GM23338 (cell line): ENCODE measurements at regions not wholly inside any gene's neighbourhood (a gene's known extent, or its start where the extent isn't known, plus 50 kb on each side); places are given as distances from the start of the nearest gene placed in this dataset.
"Not testable (repeated sequence)": the region's sequence is repeated elsewhere in the genome, so short reads cannot be mapped to it uniquely, and the experiment has no call there.

ENCODE experiments used
- CTCF ChIP-seq, 2 experiments: fragments of 200-600 bp in 1 of 2; sonication (generic) in 1 of 2; conservative IDR thresholded peaks; 2 replicates each; pipeline versions ENCODE4 v1.5.1 to v1.6.1; 2016 to 2017; ENCODE audit warnings: antibody characterized with exemption in 2 of 2, low read depth in 2 of 2, mild to moderate bottlenecking in 2 of 2, moderate library complexity in 1 of 2
- ETS1 ChIP-seq: IDR thresholded peaks from 2 replicates; pipeline ENCODE4 v1.6.1; 2016; ENCODE audit warnings: antibody characterized with exemption
- EZH2 ChIP-seq: fragments of 200-600 bp; sonication (generic); IDR thresholded peaks from one replicate; pipeline ENCODE4 v1.8.0; 2017; ENCODE audit warnings: antibody characterized with exemption, mild to moderate bottlenecking, low read depth; ENCODE audit not compliant: unreplicated experiment
- EZH2phosphoT487 ChIP-seq: fragments of 200-600 bp; sonication (generic); IDR thresholded peaks from one replicate; pipeline ENCODE4 v1.8.1; 2018; ENCODE audit warnings: antibody characterized with exemption; ENCODE audit not compliant: unreplicated experiment
- JUNB ChIP-seq: IDR thresholded peaks from one replicate; pipeline ENCODE4 v1.6.1; 2016; ENCODE audit warnings: antibody characterized with exemption; ENCODE audit not compliant: unreplicated experiment
- POLR2AphosphoS5 ChIP-seq: IDR thresholded peaks from 2 replicates; pipeline ENCODE4 v1.6.1; 2016; ENCODE audit warnings: antibody characterized with exemption, low read depth
- ZNF114 ChIP-seq: fragments of 250-450 bp; sonication (Bioruptor Pico); IDR thresholded peaks from 2 replicates; pipeline ENCODE4 v1.5.0; 2020; ENCODE audit warnings: mild to moderate bottlenecking, moderate library complexity
- ZNF331 ChIP-seq: fragments of 250-450 bp; sonication (Bioruptor Pico); IDR thresholded peaks from 2 replicates; pipeline ENCODE4 v1.5.0; 2020; ENCODE audit warnings: low read depth, mild to moderate bottlenecking, moderate library complexity
- TF ChIP-seq, protein P1 (sequence below): IDR thresholded peaks from one replicate; pipeline ENCODE4 v1.6.1; 2018; ENCODE audit warnings: antibody characterized with exemption; ENCODE audit not compliant: unreplicated experiment

- not testable (repeated sequence) for TF ChIP-seq CTCF (conservative IDR thresholded peaks at IDR 0.05; ENCODE audit: low read depth in 2 of 2); ZNF114 (CRISPR knock-in tag); POLR2AphosphoS5; EZH2; EZH2phosphoT487; ZNF331 (CRISPR knock-in tag); ETS1; JUNB
- TF ChIP-seq, protein P1, sequence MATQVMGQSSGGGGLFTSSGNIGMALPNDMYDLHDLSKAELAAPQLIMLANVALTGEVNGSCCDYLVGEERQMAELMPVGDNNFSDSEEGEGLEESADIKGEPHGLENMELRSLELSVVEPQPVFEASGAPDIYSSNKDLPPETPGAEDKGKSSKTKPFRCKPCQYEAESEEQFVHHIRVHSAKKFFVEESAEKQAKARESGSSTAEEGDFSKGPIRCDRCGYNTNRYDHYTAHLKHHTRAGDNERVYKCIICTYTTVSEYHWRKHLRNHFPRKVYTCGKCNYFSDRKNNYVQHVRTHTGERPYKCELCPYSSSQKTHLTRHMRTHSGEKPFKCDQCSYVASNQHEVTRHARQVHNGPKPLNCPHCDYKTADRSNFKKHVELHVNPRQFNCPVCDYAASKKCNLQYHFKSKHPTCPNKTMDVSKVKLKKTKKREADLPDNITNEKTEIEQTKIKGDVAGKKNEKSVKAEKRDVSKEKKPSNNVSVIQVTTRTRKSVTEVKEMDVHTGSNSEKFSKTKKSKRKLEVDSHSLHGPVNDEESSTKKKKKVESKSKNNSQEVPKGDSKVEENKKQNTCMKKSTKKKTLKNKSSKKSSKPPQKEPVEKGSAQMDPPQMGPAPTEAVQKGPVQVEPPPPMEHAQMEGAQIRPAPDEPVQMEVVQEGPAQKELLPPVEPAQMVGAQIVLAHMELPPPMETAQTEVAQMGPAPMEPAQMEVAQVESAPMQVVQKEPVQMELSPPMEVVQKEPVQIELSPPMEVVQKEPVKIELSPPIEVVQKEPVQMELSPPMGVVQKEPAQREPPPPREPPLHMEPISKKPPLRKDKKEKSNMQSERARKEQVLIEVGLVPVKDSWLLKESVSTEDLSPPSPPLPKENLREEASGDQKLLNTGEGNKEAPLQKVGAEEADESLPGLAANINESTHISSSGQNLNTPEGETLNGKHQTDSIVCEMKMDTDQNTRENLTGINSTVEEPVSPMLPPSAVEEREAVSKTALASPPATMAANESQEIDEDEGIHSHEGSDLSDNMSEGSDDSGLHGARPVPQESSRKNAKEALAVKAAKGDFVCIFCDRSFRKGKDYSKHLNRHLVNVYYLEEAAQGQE: not testable (repeated sequence)
Measured at GRCh38 chr14:19158588-19158987, 191.4 kb downstream of the POTEM start.
